ENCODE measurements at regions not wholly inside any gene's neighbourhood (a gene's known extent, or its start where the extent isn't known, plus 50 kb on each side); places are given as distances from the start of the nearest gene placed in this dataset.

DNA sequence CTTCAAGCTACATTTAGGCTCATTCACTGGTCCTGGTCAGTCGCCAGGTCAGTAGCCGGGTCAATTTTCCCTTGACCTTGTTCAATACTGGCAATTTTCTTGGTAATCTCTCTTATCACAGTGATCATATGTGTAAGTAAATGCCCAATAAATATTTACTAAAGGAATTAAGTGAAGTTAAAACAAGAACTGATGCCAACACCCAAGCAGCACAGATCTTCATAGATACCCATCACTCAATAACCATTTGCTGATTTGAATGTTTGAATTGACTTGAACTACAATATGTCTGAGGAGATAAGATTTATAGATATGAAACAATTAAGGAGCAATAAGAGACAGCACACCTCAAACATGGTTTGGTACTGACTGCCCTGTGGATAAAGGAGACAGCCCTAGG is 100.8 kb upstream of the PREP start:
- TF ChIP-seq FOXA2 (IDR thresholded peaks at IDR 0.05) = no peak
- TF ChIP-seq, protein P1, sequence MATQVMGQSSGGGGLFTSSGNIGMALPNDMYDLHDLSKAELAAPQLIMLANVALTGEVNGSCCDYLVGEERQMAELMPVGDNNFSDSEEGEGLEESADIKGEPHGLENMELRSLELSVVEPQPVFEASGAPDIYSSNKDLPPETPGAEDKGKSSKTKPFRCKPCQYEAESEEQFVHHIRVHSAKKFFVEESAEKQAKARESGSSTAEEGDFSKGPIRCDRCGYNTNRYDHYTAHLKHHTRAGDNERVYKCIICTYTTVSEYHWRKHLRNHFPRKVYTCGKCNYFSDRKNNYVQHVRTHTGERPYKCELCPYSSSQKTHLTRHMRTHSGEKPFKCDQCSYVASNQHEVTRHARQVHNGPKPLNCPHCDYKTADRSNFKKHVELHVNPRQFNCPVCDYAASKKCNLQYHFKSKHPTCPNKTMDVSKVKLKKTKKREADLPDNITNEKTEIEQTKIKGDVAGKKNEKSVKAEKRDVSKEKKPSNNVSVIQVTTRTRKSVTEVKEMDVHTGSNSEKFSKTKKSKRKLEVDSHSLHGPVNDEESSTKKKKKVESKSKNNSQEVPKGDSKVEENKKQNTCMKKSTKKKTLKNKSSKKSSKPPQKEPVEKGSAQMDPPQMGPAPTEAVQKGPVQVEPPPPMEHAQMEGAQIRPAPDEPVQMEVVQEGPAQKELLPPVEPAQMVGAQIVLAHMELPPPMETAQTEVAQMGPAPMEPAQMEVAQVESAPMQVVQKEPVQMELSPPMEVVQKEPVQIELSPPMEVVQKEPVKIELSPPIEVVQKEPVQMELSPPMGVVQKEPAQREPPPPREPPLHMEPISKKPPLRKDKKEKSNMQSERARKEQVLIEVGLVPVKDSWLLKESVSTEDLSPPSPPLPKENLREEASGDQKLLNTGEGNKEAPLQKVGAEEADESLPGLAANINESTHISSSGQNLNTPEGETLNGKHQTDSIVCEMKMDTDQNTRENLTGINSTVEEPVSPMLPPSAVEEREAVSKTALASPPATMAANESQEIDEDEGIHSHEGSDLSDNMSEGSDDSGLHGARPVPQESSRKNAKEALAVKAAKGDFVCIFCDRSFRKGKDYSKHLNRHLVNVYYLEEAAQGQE (IDR thresholded peaks at IDR 0.05) = no peak
- TF ChIP-seq, protein P2, sequence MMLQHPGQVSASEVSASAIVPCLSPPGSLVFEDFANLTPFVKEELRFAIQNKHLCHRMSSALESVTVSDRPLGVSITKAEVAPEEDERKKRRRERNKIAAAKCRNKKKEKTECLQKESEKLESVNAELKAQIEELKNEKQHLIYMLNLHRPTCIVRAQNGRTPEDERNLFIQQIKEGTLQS (IDR thresholded peaks at IDR 0.05) = no peak
- TF ChIP-seq, protein P3, sequence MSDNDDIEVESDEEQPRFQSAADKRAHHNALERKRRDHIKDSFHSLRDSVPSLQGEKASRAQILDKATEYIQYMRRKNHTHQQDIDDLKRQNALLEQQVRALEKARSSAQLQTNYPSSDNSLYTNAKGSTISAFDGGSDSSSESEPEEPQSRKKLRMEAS (IDR thresholded peaks at IDR 0.05) = no peak
- no peak for TF ChIP-seq HNF4G (IDR thresholded peaks at IDR 0.05)
- TF ChIP-seq YY1 (IDR thresholded peaks at IDR 0.05) = no peak
- no peak for TF ChIP-seq TAF1 (conservative IDR thresholded peaks at IDR 0.05)
- TF ChIP-seq RAD21 (IDR thresholded peaks at IDR 0.05) = no peak
- TF ChIP-seq SP1 (IDR thresholded peaks at IDR 0.05) = no peak
- TF ChIP-seq, protein P4, sequence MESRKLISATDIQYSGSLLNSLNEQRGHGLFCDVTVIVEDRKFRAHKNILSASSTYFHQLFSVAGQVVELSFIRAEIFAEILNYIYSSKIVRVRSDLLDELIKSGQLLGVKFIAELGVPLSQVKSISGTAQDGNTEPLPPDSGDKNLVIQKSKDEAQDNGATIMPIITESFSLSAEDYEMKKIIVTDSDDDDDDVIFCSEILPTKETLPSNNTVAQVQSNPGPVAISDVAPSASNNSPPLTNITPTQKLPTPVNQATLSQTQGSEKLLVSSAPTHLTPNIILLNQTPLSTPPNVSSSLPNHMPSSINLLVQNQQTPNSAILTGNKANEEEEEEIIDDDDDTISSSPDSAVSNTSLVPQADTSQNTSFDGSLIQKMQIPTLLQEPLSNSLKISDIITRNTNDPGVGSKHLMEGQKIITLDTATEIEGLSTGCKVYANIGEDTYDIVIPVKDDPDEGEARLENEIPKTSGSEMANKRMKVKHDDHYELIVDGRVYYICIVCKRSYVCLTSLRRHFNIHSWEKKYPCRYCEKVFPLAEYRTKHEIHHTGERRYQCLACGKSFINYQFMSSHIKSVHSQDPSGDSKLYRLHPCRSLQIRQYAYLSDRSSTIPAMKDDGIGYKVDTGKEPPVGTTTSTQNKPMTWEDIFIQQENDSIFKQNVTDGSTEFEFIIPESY (IDR thresholded peaks at IDR 0.05) = no peak
- TF ChIP-seq, protein P5, sequence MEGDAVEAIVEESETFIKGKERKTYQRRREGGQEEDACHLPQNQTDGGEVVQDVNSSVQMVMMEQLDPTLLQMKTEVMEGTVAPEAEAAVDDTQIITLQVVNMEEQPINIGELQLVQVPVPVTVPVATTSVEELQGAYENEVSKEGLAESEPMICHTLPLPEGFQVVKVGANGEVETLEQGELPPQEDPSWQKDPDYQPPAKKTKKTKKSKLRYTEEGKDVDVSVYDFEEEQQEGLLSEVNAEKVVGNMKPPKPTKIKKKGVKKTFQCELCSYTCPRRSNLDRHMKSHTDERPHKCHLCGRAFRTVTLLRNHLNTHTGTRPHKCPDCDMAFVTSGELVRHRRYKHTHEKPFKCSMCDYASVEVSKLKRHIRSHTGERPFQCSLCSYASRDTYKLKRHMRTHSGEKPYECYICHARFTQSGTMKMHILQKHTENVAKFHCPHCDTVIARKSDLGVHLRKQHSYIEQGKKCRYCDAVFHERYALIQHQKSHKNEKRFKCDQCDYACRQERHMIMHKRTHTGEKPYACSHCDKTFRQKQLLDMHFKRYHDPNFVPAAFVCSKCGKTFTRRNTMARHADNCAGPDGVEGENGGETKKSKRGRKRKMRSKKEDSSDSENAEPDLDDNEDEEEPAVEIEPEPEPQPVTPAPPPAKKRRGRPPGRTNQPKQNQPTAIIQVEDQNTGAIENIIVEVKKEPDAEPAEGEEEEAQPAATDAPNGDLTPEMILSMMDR (IDR thresholded peaks at IDR 0.05; ENCODE audit: low read depth, low read length, missing input control) = no peak
- WGBS = 82% methylated on average over 2 of the region's 2 CpGs
- H3K4me3 ChIP-seq (ENCODE audit: low read depth in 1 of 3, low read length in 3 of 3) = no peak overlapping the region
- no peak overlapping the region for H3K9ac ChIP-seq (ENCODE audit: low read depth in 1 of 2, low read length in 2 of 2)
- H3K27me3 ChIP-seq (ENCODE audit: control insufficient read depth in 4 of 4, insufficient read depth in 4 of 4, low read length in 3 of 4) = no peaks in the 10 kb centered on the region
- no peak overlapping the region for H3K27ac ChIP-seq (ENCODE audit: low read depth in 1 of 2, low read length in 2 of 2)
- no peaks in the 10 kb centered on the region for H3K4me1 ChIP-seq (ENCODE audit: control insufficient read depth in 4 of 4, insufficient read depth in 4 of 4, low read length in 3 of 4)
- DNase-seq (ENCODE audit: low spot score) = no peak
- no peaks in the 10 kb centered on the region for H3K36me3 ChIP-seq (ENCODE audit: control insufficient read depth in 4 of 4, insufficient read depth in 3 of 4, low read depth in 1 of 4, low read length in 3 of 4)
- no peaks in the 10 kb centered on the region for H3K9me3 ChIP-seq (ENCODE audit: control insufficient read depth in 4 of 4, low read length in 3 of 4)

DNA sequence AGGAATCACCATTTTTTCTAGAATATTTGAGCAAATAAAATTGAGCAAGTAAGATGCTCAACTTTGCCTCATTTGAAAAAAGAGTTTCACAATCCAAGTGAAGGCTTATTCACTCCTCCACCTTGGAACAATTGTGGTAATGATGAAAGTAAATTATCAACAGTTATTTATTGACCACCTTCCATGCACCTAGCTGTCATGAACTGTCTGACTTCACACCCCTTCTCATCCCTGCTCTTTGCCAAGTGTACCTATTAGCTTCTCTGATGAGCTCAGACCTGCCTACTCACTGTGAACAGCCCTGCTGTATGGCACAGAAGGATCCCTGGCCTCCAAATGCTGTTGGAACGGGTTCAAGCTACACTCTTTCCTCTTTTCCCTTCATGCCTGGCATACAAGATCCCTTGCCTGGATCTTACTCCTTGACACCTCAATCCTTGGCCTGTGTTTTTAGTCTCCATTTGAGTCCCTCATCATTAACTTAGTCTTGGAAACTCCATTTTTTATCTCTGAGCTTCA is 99.0 kb upstream of the PREP start:
- no peak overlapping the region for H3K27ac ChIP-seq (ENCODE audit: low read depth in 1 of 2, low read length in 2 of 2)
- no peak overlapping the region for H3K9ac ChIP-seq (ENCODE audit: low read depth in 1 of 2, low read length in 2 of 2)
- no peaks in the 10 kb centered on the region for H3K9me3 ChIP-seq (ENCODE audit: control insufficient read depth in 4 of 4, low read length in 3 of 4)
- no peaks in the 10 kb centered on the region for H3K27me3 ChIP-seq (ENCODE audit: control insufficient read depth in 4 of 4, insufficient read depth in 4 of 4, low read length in 3 of 4)
- no peaks in the 10 kb centered on the region for H3K36me3 ChIP-seq (ENCODE audit: control insufficient read depth in 4 of 4, insufficient read depth in 3 of 4, low read depth in 1 of 4, low read length in 3 of 4)
- no peaks in the 10 kb centered on the region for H3K4me1 ChIP-seq (ENCODE audit: control insufficient read depth in 4 of 4, insufficient read depth in 4 of 4, low read length in 3 of 4)
- WGBS = 69% methylated on average over 1 of the region's 1 CpG
- H3K4me3 ChIP-seq (ENCODE audit: low read depth in 1 of 3, low read length in 3 of 3) = no peak overlapping the region
- no peak for DNase-seq (ENCODE audit: low spot score)
- TF ChIP-seq HNF4A (conservative IDR thresholded peaks at IDR 0.05) (no peak), RAD21 (IDR thresholded peaks at IDR 0.05) (no peak), JUND (IDR thresholded peaks at IDR 0.05) (no peak), FOXA2 (IDR thresholded peaks at IDR 0.05) (no peak), YY1 (IDR thresholded peaks at IDR 0.05) (no peak), SP1 (IDR thresholded peaks at IDR 0.05) (no peak), EGR1 (IDR thresholded peaks at IDR 0.05; ENCODE audit: low read depth in 2 of 2) (no peak), FOXA1 (IDR thresholded peaks at IDR 0.05) (no peak), GABPA (IDR thresholded peaks at IDR 0.05 in 1 of 2, conservative IDR thresholded peaks at IDR 0.05 in 1 of 2) (no peak)
- TF ChIP-seq, protein P2 (IDR thresholded peaks at IDR 0.05) = no peak
- TF ChIP-seq, protein P4 (IDR thresholded peaks at IDR 0.05) = no peak
- TF ChIP-seq, protein P3 (IDR thresholded peaks at IDR 0.05) = no peak
- TF ChIP-seq, protein P5 (IDR thresholded peaks at IDR 0.05; ENCODE audit: low read depth, low read length, missing input control) = no peak
